Mesenchymal stem cell (in vitro differentiated cells and primary cell): ENCODE measurements at regions not wholly inside any gene's neighbourhood (a gene's known extent, or its start where the extent isn't known, plus 50 kb on each side); places are given as distances from the start of the nearest gene placed in this dataset.
A peak's percentile ranks its signal among the peaks of the same experiment; 100 is the strongest.

ENCODE experiments used
- DNase-seq: peaks from one replicate; pipeline ENCODE4 v3.0.0-alpha.2; 2013
- H2AFZ ChIP-seq: one replicate; pipeline ENCODE4 v1.6.1; 2013; ENCODE audit warnings: low read depth, mild to moderate bottlenecking, control low read depth, inconsistent platforms, low read length, moderate library complexity
- H2AK5ac ChIP-seq: 2 replicates; pipeline ENCODE4 v1.6.1; 2013; ENCODE audit warnings: low read length, moderate library complexity, mild to moderate bottlenecking, inconsistent platforms; ENCODE audit not compliant: severe bottlenecking
- H2BK120ac ChIP-seq: one replicate; pipeline ENCODE4 v1.6.1; 2013; ENCODE audit warnings: low read depth, mild to moderate bottlenecking, inconsistent platforms, low read length, moderate library complexity
- H2BK12ac ChIP-seq, 2 experiments: one replicate each; pipeline ENCODE4 v1.6.1; 2013; ENCODE audit warnings: inconsistent platforms in 2 of 2, low read length in 2 of 2, mild to moderate bottlenecking in 2 of 2, moderate library complexity in 2 of 2, control low read depth in 1 of 2
- H2BK15ac ChIP-seq: one replicate; pipeline ENCODE4 v1.6.1; 2013; ENCODE audit warnings: mild to moderate bottlenecking, low read depth, inconsistent platforms; ENCODE audit not compliant: poor library complexity, severe bottlenecking
- H2BK5ac ChIP-seq: 2 replicates; pipeline ENCODE4 v1.6.1; 2013; ENCODE audit warnings: low read depth, mild to moderate bottlenecking, low read length, control low read depth, inconsistent platforms; ENCODE audit not compliant: poor library complexity, severe bottlenecking
- H3K14ac ChIP-seq, 2 experiments: one replicate each; pipeline ENCODE4 v1.6.1; 2013; ENCODE audit warnings: inconsistent platforms in 2 of 2, low read length in 2 of 2, control low read depth in 1 of 2, mild to moderate bottlenecking in 1 of 2, moderate library complexity in 1 of 2
- H3K18ac ChIP-seq, 2 experiments: one replicate each; pipeline ENCODE4 v1.6.1; 2013; ENCODE audit warnings: inconsistent platforms in 2 of 2, low read length in 2 of 2, control low read depth in 1 of 2, low read depth in 1 of 2, mild to moderate bottlenecking in 1 of 2
- H3K23ac ChIP-seq, 2 experiments: one replicate each; pipeline ENCODE4 v1.6.1; 2013; ENCODE audit warnings: inconsistent platforms in 2 of 2, low read length in 2 of 2, mild to moderate bottlenecking in 2 of 2, moderate library complexity in 2 of 2, control low read depth in 1 of 2
- H3K27ac ChIP-seq: 2 replicates; pipeline ENCODE4 v1.5.1; 2013; ENCODE audit warnings: mild to moderate bottlenecking, moderate library complexity, low read length, control low read depth, inconsistent platforms; ENCODE audit not compliant: poor library complexity, severe bottlenecking
- H3K27me3 ChIP-seq, 2 experiments: 2 replicates each; pipeline versions ENCODE4 v1.6.1 to v1.7.0; 2013; ENCODE audit warnings: low read length in 2 of 2, mild to moderate bottlenecking in 2 of 2, moderate library complexity in 2 of 2, control low read depth in 1 of 2, inconsistent platforms in 1 of 2; ENCODE audit not compliant: control insufficient read depth in 1 of 2, insufficient read depth in 1 of 2
- H3K36me3 ChIP-seq, 2 experiments: 2 replicates each; pipeline versions ENCODE4 v1.6.1 to v1.7.0; 2013; ENCODE audit warnings: low read length in 2 of 2, control low read depth in 1 of 2, inconsistent platforms in 1 of 2, low read depth in 1 of 2, mild to moderate bottlenecking in 1 of 2; ENCODE audit not compliant: insufficient read depth in 2 of 2, control insufficient read depth in 1 of 2
- H3K4ac ChIP-seq, 2 experiments: one replicate each; pipeline ENCODE4 v1.6.1; 2013; ENCODE audit warnings: inconsistent platforms in 2 of 2, low read length in 2 of 2, mild to moderate bottlenecking in 2 of 2, moderate library complexity in 2 of 2, control low read depth in 1 of 2, low read depth in 1 of 2
- H3K4me1 ChIP-seq: 2 replicates; pipeline ENCODE4 v1.6.1; 2013; ENCODE audit warnings: low read depth, low read length, control low read depth; ENCODE audit not compliant: control insufficient read depth, insufficient read depth
- H3K4me2 ChIP-seq: 2 replicates; pipeline ENCODE4 v1.6.1; 2013; ENCODE audit warnings: low read length, mild to moderate bottlenecking, inconsistent platforms; ENCODE audit not compliant: poor library complexity, severe bottlenecking
- H3K4me3 ChIP-seq, 2 experiments: 2 replicates each; pipeline versions ENCODE4 v1.5.1 to v1.7.0; 2013; ENCODE audit warnings: low read length in 2 of 2, mild to moderate bottlenecking in 2 of 2, control low read depth in 1 of 2, low read depth in 1 of 2; ENCODE audit not compliant: insufficient read depth in 1 of 2
- H3K79me1 ChIP-seq: replicated peaks from 2 replicates; pipeline ENCODE4 v1.6.1; 2013; ENCODE audit warnings: mild to moderate bottlenecking, control low read depth, low read length, inconsistent platforms; ENCODE audit not compliant: poor library complexity, severe bottlenecking
- H3K9ac ChIP-seq: 2 replicates; pipeline ENCODE4 v1.7.0; 2013; ENCODE audit warnings: mild to moderate bottlenecking, low read length, moderate library complexity
- H3K9me3 ChIP-seq: 2 replicates; pipeline ENCODE4 v1.7.0; 2013; ENCODE audit warnings: mild to moderate bottlenecking, low read length; ENCODE audit not compliant: control insufficient read depth
- H4K8ac ChIP-seq: one replicate; pipeline ENCODE4 v1.6.1; 2013; ENCODE audit warnings: inconsistent platforms, mild to moderate bottlenecking, low read length, moderate library complexity
- H4K91ac ChIP-seq: one replicate; pipeline ENCODE4 v1.6.1; 2013; ENCODE audit warnings: mild to moderate bottlenecking, low read length, inconsistent platforms
- WGBS: methylation state at CpG from one replicate; pipeline ENCODE4 v1.1.7; 2013; ENCODE audit warnings: mixed read lengths; 5-methylcytosine and 5-hydroxymethylcytosine counted together

DNA sequence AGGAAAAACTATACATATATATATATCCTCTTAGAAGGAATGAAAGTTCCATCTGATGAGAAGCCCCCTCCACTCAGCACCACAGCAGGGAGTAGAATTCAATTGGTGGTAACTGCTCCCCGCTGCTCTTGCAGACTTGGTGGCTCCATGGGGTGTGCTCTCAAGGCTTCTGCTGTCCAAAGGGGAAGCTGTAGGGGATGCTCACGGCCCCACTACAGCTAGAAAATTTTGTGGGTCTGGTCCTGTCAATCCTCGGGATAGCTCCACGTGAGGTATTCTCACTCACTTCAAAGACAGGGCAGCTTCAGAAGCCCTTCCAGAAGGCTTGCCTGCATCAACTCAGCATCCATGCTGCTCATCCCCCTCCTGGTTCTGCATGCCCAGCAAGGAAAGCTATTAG, 247.2 kb downstream of the CETN3 start:
- H4K8ac ChIP-seq = no peak overlapping the region
- H2BK120ac ChIP-seq = no peak overlapping the region
- H3K23ac ChIP-seq = no peak overlapping the region
- H3K18ac ChIP-seq = no peak overlapping the region
- H3K27ac ChIP-seq = no peak overlapping the region
- 81% methylated on average over 4 of the region's 4 CpGs for WGBS
- H3K36me3 ChIP-seq = no peaks in the 10 kb centered on the region
- H3K79me1 ChIP-seq = no peaks in the 10 kb centered on the region
- H2BK5ac ChIP-seq = no peak overlapping the region
- no peak overlapping the region for H2AFZ ChIP-seq
- no peaks in the 10 kb centered on the region for H3K27me3 ChIP-seq
- no peak overlapping the region for H3K4me3 ChIP-seq
- no peak overlapping the region for H3K9ac ChIP-seq
- H2BK12ac ChIP-seq = no peak overlapping the region
- H3K4me2 ChIP-seq = no peak overlapping the region
- no peak overlapping the region for H3K4ac ChIP-seq
- H3K9me3 ChIP-seq = no peaks in the 10 kb centered on the region
- no peak overlapping the region for H2BK15ac ChIP-seq
- no peak overlapping the region for H3K14ac ChIP-seq
- no peak overlapping the region for H4K91ac ChIP-seq
- no peaks in the 10 kb centered on the region for H3K4me1 ChIP-seq
- DNase-seq = no peak
- no peak overlapping the region for H2AK5ac ChIP-seq

DNA sequence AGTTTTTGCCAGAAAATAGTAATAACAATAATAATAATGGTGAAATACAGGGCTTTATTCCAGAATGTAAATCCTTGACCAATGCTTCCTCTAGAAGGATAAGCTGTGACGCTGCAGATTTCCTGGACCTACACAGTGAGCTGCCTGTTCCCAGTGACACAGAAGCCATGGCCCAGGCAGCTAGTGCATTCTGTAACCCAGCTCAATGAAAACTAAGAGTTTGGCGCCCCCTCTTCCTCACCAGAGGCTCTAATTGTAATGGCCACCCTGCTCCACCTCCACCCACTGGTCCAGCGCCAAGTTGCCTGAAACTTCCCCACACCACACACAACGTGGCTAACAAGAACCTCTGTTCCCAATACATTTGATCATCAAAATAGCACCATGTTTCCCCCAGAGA, 248.1 kb downstream of the CETN3 start:
- no peak overlapping the region for H3K14ac ChIP-seq
- peak; percentile 67 for DNase-seq
- H3K4me2 ChIP-seq = no peak overlapping the region
- H3K4me1 ChIP-seq = no peaks in the 10 kb centered on the region
- H2BK12ac ChIP-seq = no peak overlapping the region
- no peaks in the 10 kb centered on the region for H3K36me3 ChIP-seq
- no peak overlapping the region for H3K18ac ChIP-seq
- no peak overlapping the region for H3K23ac ChIP-seq
- H3K27me3 ChIP-seq = no peaks in the 10 kb centered on the region
- H3K9ac ChIP-seq = no peak overlapping the region
- H3K4me3 ChIP-seq = no peak overlapping the region
- H3K27ac ChIP-seq = no peak overlapping the region
- no peak overlapping the region for H4K8ac ChIP-seq
- H2AK5ac ChIP-seq = no peak overlapping the region
- H3K4ac ChIP-seq = no peak overlapping the region
- H2BK5ac ChIP-seq = no peak overlapping the region
- H2BK120ac ChIP-seq = no peak overlapping the region
- H3K9me3 ChIP-seq = no peaks in the 10 kb centered on the region
- H4K91ac ChIP-seq = no peak overlapping the region
- H2BK15ac ChIP-seq = no peak overlapping the region
- no peak overlapping the region for H2AFZ ChIP-seq
- H3K79me1 ChIP-seq = no peaks in the 10 kb centered on the region
- 32% methylated on average over 4 of the region's 4 CpGs for WGBS

DNA sequence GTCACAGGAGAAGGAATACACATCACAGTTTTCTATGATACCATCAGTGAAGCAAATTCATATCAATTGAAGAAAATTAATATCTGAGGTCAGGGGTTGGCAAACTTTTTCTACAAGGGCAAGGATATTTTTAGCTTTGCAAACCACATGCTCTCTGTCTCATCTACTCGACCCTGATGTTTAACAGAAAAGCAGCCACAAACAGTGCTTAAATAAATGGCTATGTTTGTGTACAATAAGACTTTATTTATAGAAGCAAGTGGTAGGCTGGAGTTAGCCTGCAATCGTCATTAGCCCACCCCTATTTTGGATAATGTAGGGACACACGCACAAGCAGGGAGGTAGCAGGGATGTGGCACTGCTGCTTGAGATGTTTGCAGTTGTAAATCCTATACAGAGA, 251.4 kb downstream of the CETN3 start:
- H3K9me3 ChIP-seq = no peaks in the 10 kb centered on the region
- 10% methylated on average over 2 of the region's 3 CpGs for WGBS
- no peak overlapping the region for H3K27ac ChIP-seq
- no peak overlapping the region for H3K4me3 ChIP-seq
- no peaks in the 10 kb centered on the region for H3K4me1 ChIP-seq
- no peaks in the 10 kb centered on the region for H3K36me3 ChIP-seq
- peak; percentile 62 for DNase-seq
- H4K91ac ChIP-seq = no peak overlapping the region
- H3K23ac ChIP-seq = no peak overlapping the region
- no peak overlapping the region for H3K9ac ChIP-seq
- no peak overlapping the region for H3K14ac ChIP-seq
- H2BK12ac ChIP-seq = no peak overlapping the region
- no peak overlapping the region for H3K4me2 ChIP-seq
- H2BK15ac ChIP-seq = no peak overlapping the region
- no peak overlapping the region for H2AK5ac ChIP-seq
- H3K18ac ChIP-seq = no peak overlapping the region
- no peak overlapping the region for H2AFZ ChIP-seq
- no peak overlapping the region for H3K4ac ChIP-seq
- H3K27me3 ChIP-seq = no peaks in the 10 kb centered on the region
- H2BK5ac ChIP-seq = no peak overlapping the region
- H2BK120ac ChIP-seq = no peak overlapping the region
- H3K79me1 ChIP-seq = no peaks in the 10 kb centered on the region
- no peak overlapping the region for H4K8ac ChIP-seq

GRCh38 chr5:90153031-90153430, 256.5 kb downstream of the CETN3 start:
- Histone ChIP-seq H3K4me1 (no peaks in the 10 kb centered on the region), H2BK120ac (no peak overlapping the region), H2AK5ac (no peak overlapping the region), H3K18ac (no peak overlapping the region), H3K9ac (no peak overlapping the region), H3K27me3 (no peaks in the 10 kb centered on the region), H4K91ac (no peak overlapping the region), H3K9me3 (no peaks in the 10 kb centered on the region), H3K23ac (no peak overlapping the region), H2BK5ac (no peak overlapping the region), H3K14ac (no peak overlapping the region), H2BK12ac (no peak overlapping the region), H2BK15ac (no peak overlapping the region), H3K27ac (no peak overlapping the region), H3K36me3 (no peaks in the 10 kb centered on the region), H3K4me2 (no peak overlapping the region), H3K4me3 (no peak overlapping the region), H4K8ac (no peak overlapping the region), H2AFZ (no peak overlapping the region), H3K4ac (no peak overlapping the region), H3K79me1 (no peaks in the 10 kb centered on the region)
- 93% methylated on average over 2 of the region's 2 CpGs for WGBS
- no peak for DNase-seq
